IMR-90 (cell line): ENCODE measurements at regions not wholly inside any gene's neighbourhood (a gene's known extent, or its start where the extent isn't known, plus 50 kb on each side); places are given as distances from the start of the nearest gene placed in this dataset.

ENCODE experiments used
- ATAC-seq: fragments of 200-7000 bp; cut with Tn5 transposase; 2 replicates; pipeline ENCODE4 v1.9.1; 2020; ENCODE audit warnings: low read depth, mild to moderate bottlenecking, moderate library complexity
- BruUV-seq: library from RNA; stranded (reverse); fragments of 400-500 nt; replicated peaks from 2 replicates; lab custom pipeline; 2021; lab: Mats Ljungman, UMichigan
- CTCF ChIA-PET: fragments of 300-600 bp; formaldehyde crosslinking; extraction: SDS; loops from one replicate; lab custom pipeline; 2021; ENCODE audit warnings: antibody characterized with exemption; lab: Yijun Ruan, JAX
- POLR2A ChIA-PET: fragments of 300-600 bp; sonication (Branson Sonifier 250); formaldehyde crosslinking; loops from one replicate; lab custom pipeline; 2022; ENCODE audit warnings: antibody characterized with exemption; ENCODE audit not compliant: unreplicated experiment; lab: Charles Lee
- DNase-seq: peaks from one replicate; pipeline ENCODE4 v3.0.0; 2013
- H2AFZ ChIP-seq: replicated peaks from 2 replicates; pipeline ENCODE3; 2013; ENCODE audit warnings: low read length, mild to moderate bottlenecking; ENCODE audit not compliant: poor library complexity
- H2AK5ac ChIP-seq: 2 replicates; pipeline ENCODE4 v1.6.1; 2013; ENCODE audit warnings: low read depth, low read length, inconsistent platforms
- H2AK9ac ChIP-seq: replicated peaks from 2 replicates; pipeline ENCODE3; 2013; ENCODE audit warnings: mild to moderate bottlenecking, low read depth, low read length, moderate library complexity; ENCODE audit not compliant: poor library complexity
- H2BK120ac ChIP-seq: 2 replicates; pipeline ENCODE4 v1.6.1; 2013; ENCODE audit warnings: low read depth, low read length, inconsistent platforms
- H2BK15ac ChIP-seq: 3 replicates; pipeline ENCODE4 v1.6.1; 2013; ENCODE audit warnings: low read depth, low read length, inconsistent platforms
- H2BK20ac ChIP-seq: 2 replicates; pipeline ENCODE4 v1.6.1; 2013; ENCODE audit warnings: low read depth, mild to moderate bottlenecking, inconsistent platforms, low read length, moderate library complexity
- H2BK5ac ChIP-seq: 2 replicates; pipeline ENCODE4 v1.6.1; 2013; ENCODE audit warnings: mild to moderate bottlenecking, low read depth, low read length, inconsistent platforms; ENCODE audit not compliant: poor library complexity, severe bottlenecking
- H3K14ac ChIP-seq: replicated peaks from 2 replicates; pipeline ENCODE4 v1.6.1; 2013; ENCODE audit warnings: low read depth, low read length, inconsistent platforms
- H3K18ac ChIP-seq: 2 replicates; pipeline ENCODE4 v1.6.1; 2013; ENCODE audit warnings: low read depth, low read length, control low read depth
- H3K23ac ChIP-seq: 2 replicates; pipeline ENCODE4 v1.6.1; 2013; ENCODE audit warnings: low read depth, low read length, inconsistent platforms
- H3K27ac ChIP-seq: 2 replicates; pipeline ENCODE4 v1.5.1; 2013; ENCODE audit warnings: mild to moderate bottlenecking, control low read depth, low read length; ENCODE audit not compliant: insufficient read depth
- H3K27me3 ChIP-seq: 2 replicates; pipeline ENCODE4 v1.6.1; 2013; ENCODE audit warnings: low read length; ENCODE audit not compliant: control insufficient read depth, insufficient read depth
- H3K36me3 ChIP-seq: 2 replicates; pipeline ENCODE4 v1.6.1; 2013; ENCODE audit warnings: low read length, mixed read lengths; ENCODE audit not compliant: control insufficient read depth, insufficient read depth
- H3K4ac ChIP-seq: 2 replicates; pipeline ENCODE4 v1.6.1; 2013; ENCODE audit warnings: low read depth, low read length, inconsistent platforms
- H3K4me1 ChIP-seq: 2 replicates; pipeline ENCODE4 v1.6.1; 2013; ENCODE audit warnings: low read length, mixed read lengths; ENCODE audit not compliant: control insufficient read depth, insufficient read depth
- H3K4me2 ChIP-seq: 2 replicates; pipeline ENCODE4 v1.6.1; 2013; ENCODE audit warnings: low read depth, mild to moderate bottlenecking, control low read depth, low read length, moderate library complexity
- H3K4me3 ChIP-seq: 2 replicates; pipeline ENCODE4 v1.5.1; 2013; ENCODE audit warnings: low read depth, mild to moderate bottlenecking, control low read depth, low read length, moderate library complexity; ENCODE audit not compliant: insufficient read depth
- H3K56ac ChIP-seq: 2 replicates; pipeline ENCODE4 v1.6.1; 2013; ENCODE audit warnings: low read length, inconsistent platforms; ENCODE audit not compliant: insufficient read depth; ENCODE audit errors: extremely low read depth
- H3K79me1 ChIP-seq, 2 experiments: 2 replicates each; pipeline ENCODE4 v1.6.1; 2013; ENCODE audit warnings: low read length in 2 of 2, inconsistent platforms in 1 of 2, low read depth in 1 of 2
- H3K9ac ChIP-seq: 2 replicates; pipeline ENCODE4 v1.6.1; 2013; ENCODE audit warnings: low read depth, low read length, control low read depth
- H3K9me1 ChIP-seq: 2 replicates; pipeline ENCODE4 v1.6.1; 2013; ENCODE audit warnings: low read length, inconsistent platforms; ENCODE audit not compliant: insufficient read depth
- H3K9me3 ChIP-seq: 2 replicates; pipeline ENCODE4 v1.6.1; 2013; ENCODE audit warnings: low read length; ENCODE audit not compliant: control insufficient read depth, insufficient read depth
- H4K20me1 ChIP-seq: 2 replicates; pipeline ENCODE4 v1.6.1; 2013; ENCODE audit warnings: low read length, inconsistent platforms; ENCODE audit not compliant: insufficient read depth
- H4K5ac ChIP-seq: 2 replicates; pipeline ENCODE4 v1.6.1; 2013; ENCODE audit warnings: mild to moderate bottlenecking, low read depth, low read length, control low read depth
- H4K8ac ChIP-seq, 2 experiments: 2 replicates each; pipeline ENCODE4 v1.6.1; 2013; ENCODE audit warnings: low read depth in 2 of 2, low read length in 2 of 2, control low read depth in 1 of 2, inconsistent platforms in 1 of 2
- H4K91ac ChIP-seq: 2 replicates; pipeline ENCODE4 v1.6.1; 2013; ENCODE audit warnings: low read depth, low read length, inconsistent platforms; ENCODE audit not compliant: insufficient read depth
- BHLHE40 ChIP-seq: fragments of 150-350 bp; IDR thresholded peaks from 2 replicates; pipeline ENCODE4 v1.6.1; 2016; ENCODE audit warnings: mild to moderate bottlenecking, low read depth, low read length
- CHD1 ChIP-seq: IDR thresholded peaks from 2 replicates; pipeline ENCODE4 v1.6.1; 2012; ENCODE audit warnings: low read depth, low read length, improper control_type of control experiment
- FOS ChIP-seq: fragments of 150-350 bp; IDR thresholded peaks from 2 replicates; pipeline ENCODE4 v1.6.1; 2016; ENCODE audit warnings: low read depth, low read length
- MAZ ChIP-seq: IDR thresholded peaks from 2 replicates; pipeline ENCODE4 v1.6.1; 2012; ENCODE audit warnings: low read depth, mild to moderate bottlenecking, low read length, improper control_type of control experiment, moderate library complexity, borderline replicate concordance
- WGBS, 2 experiments: methylation state at CpG; one replicate each; pipeline versions ENCODE4 v1.1.5 to v1.1.7; 2013; ENCODE audit warnings: missing lambda C conversion rate in 2 of 2; ENCODE audit not compliant: insufficient read length in 1 of 2; ENCODE audit errors: extremely low coverage in 2 of 2; 5-methylcytosine and 5-hydroxymethylcytosine counted together
- dilution Hi-C: fragments of 300-500 bp; cut with HindIII; formaldehyde crosslinking; loops from one replicate; pipeline ENCODE4 v1.14.3; 2018; ENCODE audit warnings: low sequenced_read_pairs; ENCODE audit not compliant: unreplicated experiment
- in situ Hi-C: fragments of 300-500 bp; cut with MboI; formaldehyde crosslinking; loops from 3 replicates; pipeline ENCODE4 v1.14.3; 2019; ENCODE audit warnings: low sequenced_read_pairs, inconsistent platforms, mixed read lengths
- intact Hi-C: fragments of 100-400 bp; cut with micrococcal nuclease; formaldehyde crosslinking; loops from 2 replicates; pipeline ENCODE4 v1.10.0; 2022

- H3K18ac ChIP-seq, result no peak overlapping the region
- intact Hi-C loops, result no loop called here
These were observed 183.3 kb upstream of the EPHA6 start for GRCh38 chr3:96631050-96631449.

More at GRCh38 chr3:96631050-96631449, 183.3 kb upstream of the EPHA6 start:
- Histone ChIP-seq H3K4me2 (no peak overlapping the region), H2BK120ac (no peak overlapping the region), H2AK5ac (no peak overlapping the region), H2BK5ac (no peak overlapping the region), H2AK9ac (no peak overlapping the region), H3K79me1 (no peaks in the 10 kb centered on the region), H3K4me3 (no peak overlapping the region), H3K56ac (no peak overlapping the region), H3K9ac (no peak overlapping the region), H3K27ac (no peak overlapping the region), H3K14ac (no peak overlapping the region), H3K23ac (no peak overlapping the region), H3K4me1 (no peaks in the 10 kb centered on the region), H4K91ac (no peak overlapping the region), H3K36me3 (no peaks in the 10 kb centered on the region), H3K9me3 (peaks cover 2% of the 10 kb centered on the region), H4K20me1 (no peaks in the 10 kb centered on the region), H2AFZ (no peak overlapping the region), H3K27me3 (no peaks in the 10 kb centered on the region), H3K4ac (no peak overlapping the region), H4K5ac (no peak overlapping the region), H4K8ac (no peak overlapping the region), H2BK20ac (no peak overlapping the region), H2BK15ac (no peak overlapping the region), H3K9me1 (no peaks in the 10 kb centered on the region)
- TF ChIP-seq MAZ (no peak), BHLHE40 (no peak), CHD1 (no peak), FOS (no peak)
- no CpG with 5 or more reads among the region's 1 CpG for WGBS, 2 experiments
- BruUV-seq, result no TSS peak
- dilution Hi-C loops (no loop called here), in situ Hi-C loops (no loop called here)
- no peak for ATAC-seq
- ChIA-PET POLR2A (no interaction called here), CTCF (no interaction called here)
- no peak for DNase-seq
